ENCODE measurements at regions not wholly inside any gene's neighbourhood (a gene's known extent, or its start where the extent isn't known, plus 50 kb on each side); places are given as distances from the start of the nearest gene placed in this dataset.

GRCh38 chr18:8952769-8953760 is 149.4 kb upstream of the NDUFV2 start:
- CTCF ChIA-PET: interaction anchor here (1.1 to 1.4 kb wide), 2 partner anchors 29 to 62 kb away, joined by 3 to 4 read pairs; no protein-coding TSS in a partner anchor
- POLR2A ChIA-PET: no interaction called here
- Histone ChIP-seq H3K27me3 (ENCODE audit: control insufficient read depth, insufficient read depth, low read length) (no peaks in the 10 kb centered on the region), H3K36me3 (ENCODE audit: control insufficient read depth, insufficient read depth, low read length) (no peaks in the 10 kb centered on the region), H3K4me3 (ENCODE audit: low read depth, low read length) (no peak overlapping the region)
- peak; percentile 88 for DNase-seq (ENCODE audit: low read depth)
- peak; percentile 29; the same call in 1 of the 2 replicates for TF ChIP-seq CTCF (IDR thresholded peaks at IDR 0.05; ENCODE audit: insufficient read depth, low read depth, low read length)

- CTCF ChIA-PET: interaction anchor here (1.2 kb wide), 1 partner anchor 30 kb away, joined by 3 read pairs; no protein-coding TSS in a partner anchor
- Histone ChIP-seq H3K4me3 (ENCODE audit: low read depth, low read length) (no peak overlapping the region), H3K36me3 (ENCODE audit: control insufficient read depth, insufficient read depth, low read length) (no peaks in the 10 kb centered on the region), H3K27me3 (ENCODE audit: control insufficient read depth, insufficient read depth, low read length) (no peaks in the 10 kb centered on the region)
- no peak for TF ChIP-seq CTCF (IDR thresholded peaks at IDR 0.05; ENCODE audit: insufficient read depth, low read depth, low read length)
- DNase-seq (ENCODE audit: low read depth): no peak
- POLR2A ChIA-PET: no interaction called here
Measured at GRCh38 chr18:8957731-8958130, 144.8 kb upstream of the NDUFV2 start.

GRCh38 chr18:8958660-8959059 is 143.8 kb upstream of the NDUFV2 start:
- Histone ChIP-seq H3K4me3 (ENCODE audit: low read depth, low read length) (no peak overlapping the region), H3K36me3 (ENCODE audit: control insufficient read depth, insufficient read depth, low read length) (no peaks in the 10 kb centered on the region), H3K27me3 (ENCODE audit: control insufficient read depth, insufficient read depth, low read length) (no peaks in the 10 kb centered on the region)
- DNase-seq (ENCODE audit: low read depth): no peak
- CTCF ChIA-PET: interaction anchor here (1.2 kb wide), 1 partner anchor 29 kb away, joined by 3 read pairs; no protein-coding TSS in a partner anchor
- POLR2A ChIA-PET: no interaction called here
- TF ChIP-seq CTCF (IDR thresholded peaks at IDR 0.05; ENCODE audit: insufficient read depth, low read depth, low read length): no peak

- Histone ChIP-seq H3K36me3 (ENCODE audit: control insufficient read depth, insufficient read depth, low read length) (no peaks in the 10 kb centered on the region), H3K27me3 (ENCODE audit: control insufficient read depth, insufficient read depth, low read length) (no peaks in the 10 kb centered on the region), H3K4me3 (ENCODE audit: low read depth, low read length) (no peak overlapping the region)
- TF ChIP-seq CTCF (IDR thresholded peaks at IDR 0.05; ENCODE audit: insufficient read depth, low read depth, low read length): no peak
- DNase-seq (ENCODE audit: low read depth): no peak
- ChIA-PET POLR2A (no interaction called here), CTCF (interaction anchor here (0.8 to 1.2 kb wide), 2 partner anchors 15 to 163 kb away, joined by 3 read pairs; no protein-coding TSS in a partner anchor)
Measured at GRCh38 chr18:8959551-8960135, 142.9 kb upstream of the NDUFV2 start.

Measured in BJ (cell line).